HepG2 (cell line): ENCODE measurements at regions not wholly inside any gene's neighbourhood (a gene's known extent, or its start where the extent isn't known, plus 50 kb on each side); places are given as distances from the start of the nearest gene placed in this dataset.

Experiments used
- ATAC-seq: fragments of 200-7000 bp; cut with Tn5 transposase; 3 replicates; pipeline ENCODE4 v1.9.1; 2020; ENCODE audit warnings: mild to moderate bottlenecking, moderate library complexity
- BruUV-seq: library from RNA; stranded (reverse); fragments of 400-500 nt; replicated peaks from 2 replicates; lab custom pipeline; 2021; lab: Mats Ljungman, UMichigan
- CTCF ChIA-PET: fragments of 300-600 bp; formaldehyde crosslinking; extraction: SDS; loops from one replicate; lab custom pipeline; 2021; ENCODE audit warnings: low total read pairs, inconsistent platforms, low intra/inter-chr PET ratio; lab: Yijun Ruan, JAX
- POLR2A ChIA-PET: fragments of 350-600 bp; sonication (Branson Sonifier 250); formaldehyde crosslinking; loops from one replicate; lab custom pipeline; 2020; ENCODE audit warnings: antibody characterized with exemption, inconsistent platforms; lab: Yijun Ruan, JAX
- DNase-seq: peaks from one replicate; pipeline ENCODE4 v3.0.0-alpha.2; 2015; ENCODE audit warnings: low spot score
- FAIRE-seq: peaks from 3 replicates; lab custom pipeline; 2011; peaks lifted over from hg19 to GRCh38; lab: Jason Lieb, UNC
- H2AFZ ChIP-seq: one replicate; pipeline ENCODE4 v1.6.1; 2011; ENCODE audit warnings: low read length, inconsistent platforms
- H3K27ac ChIP-seq: fragments of 300-600 bp; 3 replicates; pipeline ENCODE4 v1.8.0; 2011; ENCODE audit warnings: mixed run types, mild to moderate bottlenecking, mixed read lengths, low read length, inconsistent platforms; ENCODE audit not compliant: insufficient read depth; ENCODE audit errors: extremely low read length
- H3K27me3 ChIP-seq, 2 experiments: fragments of 200-600 bp in 1 of 2; 2 replicates in 1 of 2; 3 replicates in 1 of 2; pipeline versions ENCODE4 v1.6.0 to v1.8.0; 2011; ENCODE audit warnings: low read length in 2 of 2, mild to moderate bottlenecking in 2 of 2, moderate library complexity in 2 of 2, inconsistent platforms in 1 of 2; ENCODE audit not compliant: insufficient read depth in 2 of 2, control insufficient read depth in 1 of 2
- H3K36me3 ChIP-seq, 2 experiments: fragments of 200-600 bp in 1 of 2; replicated peaks in 1 of 2; 2 replicates in 1 of 2; 3 replicates in 1 of 2; pipeline versions ENCODE4 v1.5.1 to v1.8.0; 2011; ENCODE audit warnings: low read length in 2 of 2, inconsistent platforms in 1 of 2; ENCODE audit not compliant: insufficient read depth in 2 of 2, control insufficient read depth in 1 of 2
- H3K4me1 ChIP-seq: 2 replicates; pipeline ENCODE4 v1.5.1; 2012; ENCODE audit warnings: low read length, inconsistent platforms; ENCODE audit not compliant: insufficient read depth
- H3K4me2 ChIP-seq: 2 replicates; pipeline ENCODE4 v1.6.0; 2011; ENCODE audit warnings: low read depth, low read length, inconsistent platforms
- H3K4me3 ChIP-seq, 3 experiments: fragments of 200-600 bp in 1 of 3; sonication (generic), shearing (Covaris generic) in 1 of 3; replicated peaks in 1 of 3; 2 replicates each; pipeline ENCODE4 v1.5.1; 2011 to 2016; ENCODE audit warnings: low read length in 3 of 3, inconsistent platforms in 2 of 3, low read depth in 2 of 3, mild to moderate bottlenecking in 2 of 3, control low read depth in 1 of 3, mixed read lengths in 1 of 3; ENCODE audit not compliant: insufficient read depth in 1 of 3
- H3K79me2 ChIP-seq: one replicate; pipeline ENCODE4 v1.6.1; 2011; ENCODE audit warnings: low read length, inconsistent platforms; ENCODE audit not compliant: insufficient read depth
- H3K9ac ChIP-seq: 2 replicates; pipeline ENCODE4 v1.6.0; 2011; ENCODE audit warnings: mild to moderate bottlenecking, low read depth, low read length, inconsistent platforms; ENCODE audit not compliant: insufficient read depth
- H3K9me3 ChIP-seq: 2 replicates; pipeline ENCODE4 v1.5.1; 2012; ENCODE audit warnings: mild to moderate bottlenecking, low read length
- H4K20me1 ChIP-seq: 2 replicates; pipeline ENCODE4 v1.6.0; 2011; ENCODE audit warnings: inconsistent platforms, mild to moderate bottlenecking, low read length, moderate library complexity; ENCODE audit not compliant: insufficient read depth
- DNMT1 ChIP-seq: sonication (generic); formaldehyde crosslinking; IDR thresholded peaks from 2 replicates; pipeline ENCODE4 v1.5.1; 2020; ENCODE audit warnings: mild to moderate bottlenecking, missing genetic modification reagents
- DRAP1 ChIP-seq: IDR thresholded peaks from 2 replicates; pipeline ENCODE4 v1.6.1; 2016; ENCODE audit warnings: missing genetic modification reagents, missing compliant biosample characterization
- GLMP ChIP-seq: sonication (generic); formaldehyde crosslinking; IDR thresholded peaks from 2 replicates; pipeline ENCODE4 v1.9.0; 2021; ENCODE audit warnings: missing genetic modification reagents, mild to moderate bottlenecking, borderline replicate concordance
- MAFF ChIP-seq: IDR thresholded peaks from 2 replicates; pipeline ENCODE4 v1.6.1; 2011; ENCODE audit warnings: low read depth, low read length, improper control_type of control experiment
- PHF5A ChIP-seq: IDR thresholded peaks from one replicate; pipeline ENCODE4 v1.6.1; 2018; ENCODE audit warnings: low read depth, missing genetic modification reagents; ENCODE audit not compliant: unreplicated experiment
- RAD51 ChIP-seq: fragments of 450-650 bp; IDR thresholded peaks from 2 replicates; pipeline ENCODE4 v1.6.1; 2016; ENCODE audit warnings: borderline replicate concordance
- SUZ12 ChIP-seq: fragments of 150-350 bp; IDR thresholded peaks from 2 replicates; pipeline ENCODE4 v1.6.1; 2014; ENCODE audit warnings: low read depth, low read length
- TBP ChIP-seq: sonication (generic); formaldehyde crosslinking; IDR thresholded peaks from 2 replicates; pipeline ENCODE4 v1.5.0; 2020; ENCODE audit warnings: missing genetic modification reagents
- ZFP91 ChIP-seq: sonication (generic); formaldehyde crosslinking; IDR thresholded peaks from 2 replicates; pipeline ENCODE4 v1.9.0; 2022; ENCODE audit warnings: missing genetic modification reagents, mild to moderate bottlenecking, borderline replicate concordance
- ZNF253 ChIP-seq: sonication (generic); formaldehyde crosslinking; IDR thresholded peaks from 2 replicates; pipeline ENCODE4 v1.8.0; 2022; ENCODE audit warnings: mild to moderate bottlenecking, missing genetic modification reagents, borderline replicate concordance
- ZNF546 ChIP-seq: sonication (generic); formaldehyde crosslinking; conservative IDR thresholded peaks from 2 replicates; pipeline ENCODE4 v1.8.1; 2023; ENCODE audit warnings: mild to moderate bottlenecking, missing genetic modification reagents
- WGBS: methylation state at CpG from one replicate; pipeline ENCODE4 v1.1.6; 2017; ENCODE audit warnings: low lambda C conversion rate; 5-methylcytosine and 5-hydroxymethylcytosine counted together
- in situ Hi-C: cut with HindIII; loops from 2 replicates; pipeline ENCODE4 v1.10.0; 2017; ENCODE audit warnings: low pct_unique_long_range_greater_than_20kb; ENCODE audit not compliant: extremely low pct_ligation_motif_present
- intact Hi-C: fragments of 100-400 bp; cut with micrococcal nuclease; formaldehyde crosslinking; loops from one replicate; pipeline ENCODE4 v1.10.0; 2022; ENCODE audit not compliant: unreplicated experiment
- TF ChIP-seq, protein P1 (sequence below): sonication (generic); formaldehyde crosslinking; IDR thresholded peaks from 2 replicates; pipeline ENCODE4 v1.5.0; 2020; ENCODE audit warnings: missing genetic modification reagents
- TF ChIP-seq, protein P2 (sequence below): sonication (generic); formaldehyde crosslinking; IDR thresholded peaks from 2 replicates; pipeline ENCODE4 v1.8.0; 2022; ENCODE audit warnings: missing genetic modification reagents, mild to moderate bottlenecking, moderate library complexity, borderline replicate concordance
- TF ChIP-seq, protein P3 (sequence below): sonication (generic); formaldehyde crosslinking; IDR thresholded peaks from 2 replicates; pipeline ENCODE4 v1.5.0; 2020; ENCODE audit warnings: missing genetic modification reagents, mild to moderate bottlenecking, borderline replicate concordance

DNA sequence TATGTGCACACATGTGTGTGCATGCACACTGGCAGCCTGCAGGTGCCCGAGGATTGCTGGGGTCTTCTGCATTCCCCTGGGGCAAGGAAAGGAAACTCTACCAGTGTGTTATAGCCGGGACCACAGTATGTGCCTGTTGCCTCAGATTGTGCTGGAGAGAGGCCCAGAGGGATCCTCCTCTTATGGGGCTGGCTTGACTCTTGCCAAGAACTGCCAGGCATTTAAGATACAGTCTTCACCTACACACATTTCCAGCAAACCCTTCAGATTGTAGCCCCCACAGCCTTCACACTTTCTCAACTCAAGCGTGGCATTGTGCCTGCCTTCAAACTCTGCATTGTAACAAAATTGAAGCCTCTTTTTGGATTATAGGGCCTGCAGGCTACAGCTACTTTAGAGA lies 176.7 kb upstream of the DYRK2 start (continued):
- no peak for TF ChIP-seq ZNF546
- no peak for TF ChIP-seq DRAP1 (CRISPR knock-in tag)
- TF ChIP-seq MAFF: no peak
- no peak for TF ChIP-seq RAD51
- no peak for TF ChIP-seq ZNF253 (CRISPR knock-in tag)
- TF ChIP-seq SUZ12: no peak

- Histone ChIP-seq H2AFZ (no peak overlapping the region), H3K9ac (no peak overlapping the region), H3K27me3 (peaks cover 0 to 4% of the 10 kb centered on the region in 2 experiments; a peak in 1 of 5 replicates), H3K27ac (no peak overlapping the region), H3K4me2 (no peak overlapping the region), H3K79me2 (no peaks in the 10 kb centered on the region), H3K9me3 (no peaks in the 10 kb centered on the region), H3K4me3 (no peak overlapping the region), H4K20me1 (no peaks in the 10 kb centered on the region), H3K4me1 (no peaks in the 10 kb centered on the region), H3K36me3 (no peaks in the 10 kb centered on the region)
- ChIA-PET CTCF (no interaction called here), POLR2A (no interaction called here)
- TF ChIP-seq, protein P1, sequence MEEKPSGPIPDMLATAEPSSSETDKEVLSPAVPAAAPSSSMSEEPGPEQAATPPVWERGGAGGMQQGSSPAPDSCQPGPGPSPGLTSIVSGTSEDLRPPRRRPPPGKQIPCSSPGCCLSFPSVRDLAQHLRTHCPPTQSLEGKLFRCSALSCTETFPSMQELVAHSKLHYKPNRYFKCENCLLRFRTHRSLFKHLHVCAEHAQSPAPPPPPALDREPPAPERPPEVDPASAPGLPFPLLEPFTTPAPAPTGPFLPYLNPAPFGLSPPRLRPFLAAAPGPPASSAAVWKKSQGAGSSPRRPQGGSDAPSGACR (CRISPR knock-in tag): no peak
- TF ChIP-seq DNMT1 (CRISPR knock-in tag): no peak
- no peak for TF ChIP-seq PHF5A
- TF ChIP-seq ZFP91 (CRISPR knock-in tag): no peak
- no peak for TF ChIP-seq GLMP (CRISPR knock-in tag)
- no peak for TF ChIP-seq TBP (CRISPR knock-in tag)
- TF ChIP-seq, protein P2, sequence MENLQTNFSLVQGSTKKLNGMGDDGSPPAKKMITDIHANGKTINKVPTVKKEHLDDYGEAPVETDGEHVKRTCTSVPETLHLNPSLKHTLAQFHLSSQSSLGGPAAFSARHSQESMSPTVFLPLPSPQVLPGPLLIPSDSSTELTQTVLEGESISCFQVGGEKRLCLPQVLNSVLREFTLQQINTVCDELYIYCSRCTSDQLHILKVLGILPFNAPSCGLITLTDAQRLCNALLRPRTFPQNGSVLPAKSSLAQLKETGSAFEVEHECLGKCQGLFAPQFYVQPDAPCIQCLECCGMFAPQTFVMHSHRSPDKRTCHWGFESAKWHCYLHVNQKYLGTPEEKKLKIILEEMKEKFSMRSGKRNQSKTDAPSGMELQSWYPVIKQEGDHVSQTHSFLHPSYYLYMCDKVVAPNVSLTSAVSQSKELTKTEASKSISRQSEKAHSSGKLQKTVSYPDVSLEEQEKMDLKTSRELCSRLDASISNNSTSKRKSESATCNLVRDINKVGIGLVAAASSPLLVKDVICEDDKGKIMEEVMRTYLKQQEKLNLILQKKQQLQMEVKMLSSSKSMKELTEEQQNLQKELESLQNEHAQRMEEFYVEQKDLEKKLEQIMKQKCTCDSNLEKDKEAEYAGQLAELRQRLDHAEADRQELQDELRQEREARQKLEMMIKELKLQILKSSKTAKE (CRISPR knock-in tag): no peak
- TF ChIP-seq, protein P3, sequence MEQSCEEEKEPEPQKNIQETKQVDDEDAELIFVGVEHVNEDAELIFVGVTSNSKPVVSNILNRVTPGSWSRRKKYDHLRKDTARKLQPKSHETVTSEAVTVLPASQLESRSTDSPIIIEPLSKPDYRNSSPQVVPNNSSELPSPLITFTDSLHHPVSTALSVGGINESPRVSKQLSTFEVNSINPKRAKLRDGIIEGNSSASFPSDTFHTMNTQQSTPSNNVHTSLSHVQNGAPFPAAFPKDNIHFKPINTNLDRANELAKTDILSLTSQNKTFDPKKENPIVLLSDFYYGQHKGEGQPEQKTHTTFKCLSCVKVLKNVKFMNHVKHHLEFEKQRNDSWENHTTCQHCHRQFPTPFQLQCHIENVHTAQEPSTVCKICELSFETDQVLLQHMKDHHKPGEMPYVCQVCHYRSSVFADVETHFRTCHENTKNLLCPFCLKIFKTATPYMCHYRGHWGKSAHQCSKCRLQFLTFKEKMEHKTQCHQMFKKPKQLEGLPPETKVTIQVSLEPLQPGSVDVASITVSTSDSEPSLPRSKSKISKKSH: no peak
- DNase-seq: no peak
- ATAC-seq: no peak
- in situ Hi-C loops: no loop called here
- BruUV-seq: no TSS peak
- intact Hi-C loops: no loop called here
- no peak for FAIRE-seq
- WGBS: 0% methylated on average over 1 of the region's 1 CpG
Measured at GRCh38 chr12:67472539-67472938, 176.0 kb upstream of the DYRK2 start.
